SK-N-SH (cell line): ENCODE measurements at regions not wholly inside any gene's neighbourhood (a gene's known extent, or its start where the extent isn't known, plus 50 kb on each side); places are given as distances from the start of the nearest gene placed in this dataset.

Experiments used
- CTCF ChIA-PET: fragments of 300-600, 350-600 bp; formaldehyde crosslinking; extraction: SDS; loops from one replicate; lab custom pipeline; 2021; lab: Yijun Ruan, JAX
- POLR2A ChIA-PET: fragments of 350-600 bp; sonication (Branson Sonifier 250); formaldehyde crosslinking; extraction: SDS; loops from one replicate; lab custom pipeline; 2020; ENCODE audit warnings: antibody characterized with exemption, inconsistent platforms; lab: Yijun Ruan, JAX
- DNase-seq: peaks from one replicate; pipeline ENCODE4 v3.0.0; 2012
- H2AFZ ChIP-seq: fragments of 200-600 bp; sonication (generic); 2 replicates; pipeline ENCODE4 v1.8.1; 2016; ENCODE audit warnings: antibody characterized with exemption, mild to moderate bottlenecking, low read depth
- H3F3A ChIP-seq: fragments of 200-600 bp; sonication (generic); replicated peaks from 2 replicates; pipeline ENCODE3; 2016; ENCODE audit warnings: antibody characterized with exemption, mild to moderate bottlenecking; ENCODE audit not compliant: insufficient read depth
- H3K27ac ChIP-seq, 2 experiments: fragments of 200-500 bp in 1 of 2; fragments of 200-600 bp in 1 of 2; sonication (Bioruptor generic) in 1 of 2; sonication (generic), shearing (Covaris generic) in 1 of 2; 2 replicates each; pipeline versions ENCODE4 v1.5.1 to v1.6.1; 2014 to 2016; ENCODE audit warnings: low read depth in 2 of 2, inconsistent platforms in 1 of 2, low read length in 1 of 2, mild to moderate bottlenecking in 1 of 2, mixed read lengths in 1 of 2
- H3K27me3 ChIP-seq: fragments of 200-600 bp; sonication (generic), shearing (Covaris generic); 2 replicates; pipeline ENCODE4 v1.6.1; 2016; ENCODE audit warnings: mixed run types; ENCODE audit not compliant: insufficient read depth
- H3K36me3 ChIP-seq, 2 experiments: fragments of 200-500 bp in 1 of 2; fragments of 200-600 bp in 1 of 2; sonication (Bioruptor generic) in 1 of 2; sonication (generic) in 1 of 2; replicated peaks in 1 of 2; 2 replicates each; pipeline versions ENCODE3 to v1.5.1; 2014 to 2016; ENCODE audit warnings: low read length in 1 of 2, mild to moderate bottlenecking in 1 of 2; ENCODE audit not compliant: insufficient read depth in 2 of 2, control insufficient read depth in 1 of 2
- H3K4me1 ChIP-seq, 2 experiments: fragments of 200-500 bp in 1 of 2; fragments of 200-600 bp in 1 of 2; sonication (Bioruptor generic) in 1 of 2; sonication (generic), shearing (Covaris generic) in 1 of 2; 2 replicates each; pipeline versions ENCODE4 v1.5.1 to v1.6.1; 2014 to 2016; ENCODE audit warnings: low read depth in 1 of 2, low read length in 1 of 2, mixed run types in 1 of 2; ENCODE audit not compliant: insufficient read depth in 2 of 2, control insufficient read depth in 1 of 2
- H3K4me2 ChIP-seq: fragments of 200-600 bp; sonication (generic), shearing (Covaris generic); 2 replicates; pipeline ENCODE4 v1.6.1; 2017; ENCODE audit warnings: mixed run types
- H3K4me3 ChIP-seq, 2 experiments: fragments of 200-500 bp in 1 of 2; fragments of 200-600 bp in 1 of 2; sonication (Bioruptor generic) in 1 of 2; sonication (generic), shearing (Covaris generic) in 1 of 2; 2 replicates each; pipeline versions ENCODE4 v1.5.1 to v1.8.1; 2014 to 2016; ENCODE audit warnings: low read depth in 2 of 2, inconsistent platforms in 1 of 2, low read length in 1 of 2, mild to moderate bottlenecking in 1 of 2, mixed read lengths in 1 of 2, moderate library complexity in 1 of 2
- H3K79me2 ChIP-seq: fragments of 200-600 bp; sonication (generic); 2 replicates; pipeline ENCODE4 v1.8.1; 2017; ENCODE audit warnings: mild to moderate bottlenecking; ENCODE audit not compliant: insufficient read depth
- H3K9ac ChIP-seq: fragments of 200-600 bp; sonication (generic); 2 replicates; pipeline ENCODE4 v1.6.1; 2017; ENCODE audit warnings: mixed run types
- H3K9me2 ChIP-seq: fragments of 200-600 bp; sonication (generic); 2 replicates; pipeline ENCODE4 v1.6.1; 2017; ENCODE audit warnings: mixed run types
- H3K9me3 ChIP-seq: fragments of 200-600 bp; sonication (generic); 2 replicates; pipeline ENCODE4 v1.6.1; 2017; ENCODE audit warnings: mixed run types, mild to moderate bottlenecking, moderate library complexity
- H4K20me1 ChIP-seq: fragments of 200-600 bp; sonication (generic); 2 replicates; pipeline ENCODE4 v1.6.1; 2017; ENCODE audit warnings: mild to moderate bottlenecking, mixed run types; ENCODE audit not compliant: insufficient read depth
- ELF1 ChIP-seq: IDR thresholded peaks from 2 replicates; pipeline ENCODE4 v1.4.0; 2012
- EP300 ChIP-seq, 2 experiments: IDR thresholded peaks; 2 replicates each; pipeline versions ENCODE4 v1.4.0 to v1.6.1; 2012; ENCODE audit warnings: borderline replicate concordance in 1 of 2, low read depth in 1 of 2, low read length in 1 of 2
- EZH2phosphoT487 ChIP-seq: fragments of 200-600 bp; sonication (generic); IDR thresholded peaks from 2 replicates; pipeline ENCODE4 v1.6.1; 2017; ENCODE audit warnings: low read depth, mixed run types, mild to moderate bottlenecking, antibody characterized with exemption, moderate library complexity, borderline replicate concordance
- FOSL2 ChIP-seq: IDR thresholded peaks from 2 replicates; pipeline ENCODE4 v1.4.0; 2012; ENCODE audit warnings: low read depth, mild to moderate bottlenecking, moderate library complexity, borderline replicate concordance
- FOXM1 ChIP-seq: IDR thresholded peaks from 2 replicates; pipeline ENCODE4 v1.4.0; 2012; ENCODE audit warnings: low read depth, mild to moderate bottlenecking
- GATA2 ChIP-seq: sonication (generic); formaldehyde crosslinking; IDR thresholded peaks from 2 replicates; pipeline ENCODE4 v1.5.0; 2020; ENCODE audit warnings: mild to moderate bottlenecking, missing genetic modification reagents
- JUND ChIP-seq: IDR thresholded peaks from 2 replicates; pipeline ENCODE4 v1.4.0; 2012
- MEF2A ChIP-seq: IDR thresholded peaks from 2 replicates; pipeline ENCODE4 v1.4.0; 2012; ENCODE audit warnings: low read depth, borderline replicate concordance
- MXI1 ChIP-seq: IDR thresholded peaks from 2 replicates; pipeline ENCODE4 v1.6.1; 2012; ENCODE audit warnings: mild to moderate bottlenecking, low read depth, low read length, improper control_type of control experiment
- POLR2AphosphoS5 ChIP-seq: IDR thresholded peaks from 2 replicates; pipeline ENCODE4 v1.6.1; 2012; ENCODE audit warnings: low read depth, low read length
- RCOR1 ChIP-seq: fragments of 150-350 bp; IDR thresholded peaks from 2 replicates; pipeline ENCODE4 v1.6.1; 2017; ENCODE audit warnings: antibody characterized with exemption, low read length
- SIN3A ChIP-seq: IDR thresholded peaks from 2 replicates; pipeline ENCODE4 v1.6.1; 2012; ENCODE audit warnings: low read depth, mild to moderate bottlenecking, low read length, moderate library complexity, borderline replicate concordance
- SMC3 ChIP-seq: IDR thresholded peaks from 2 replicates; pipeline ENCODE4 v1.6.1; 2012; ENCODE audit warnings: low read depth, low read length, improper control_type of control experiment
- TCF12 ChIP-seq: IDR thresholded peaks from 2 replicates; pipeline ENCODE4 v1.4.0; 2012
- ZBTB33 ChIP-seq: IDR thresholded peaks from 2 replicates; pipeline ENCODE4 v1.4.0; 2012; ENCODE audit warnings: low read depth, borderline replicate concordance
- WGBS: methylation state at CpG from one replicate; pipeline ENCODE4 v1.1.6; 2017; ENCODE audit warnings: low lambda C conversion rate; 5-methylcytosine and 5-hydroxymethylcytosine counted together
- TF ChIP-seq, protein P1 (sequence below): fragments of 200-600 bp; sonication (generic); IDR thresholded peaks from 2 replicates; pipeline ENCODE4 v1.6.1; 2017; ENCODE audit warnings: antibody characterized with exemption, mild to moderate bottlenecking, moderate library complexity

GRCh38 chr22:27089264-27089663 is 431.9 kb downstream of the MIAT start:
- H3K27me3 ChIP-seq: no peaks in the 10 kb centered on the region; the same call in 1 of the 2 replicates
- H3K9me2 ChIP-seq: no peaks in the 10 kb centered on the region
- H3F3A ChIP-seq: peaks cover 4% of the 10 kb centered on the region
- no peak overlapping the region for H3K4me3 ChIP-seq
- no peak overlapping the region for H3K9ac ChIP-seq
- H3K4me1 ChIP-seq: peaks cover 0 to 3% of the 10 kb centered on the region in 2 experiments; a peak in 1 of 4 replicates
- peak; percentile 49 for DNase-seq
- no peaks in the 10 kb centered on the region for H3K9me3 ChIP-seq
- H4K20me1 ChIP-seq: no peaks in the 10 kb centered on the region
- ChIA-PET POLR2A (no interaction called here), CTCF (interaction anchor here (0.8 to 1.5 kb wide), 4 partner anchors 11 to 330 kb away, joined by 3 read pairs; no protein-coding TSS in a partner anchor)
- 4% methylated on average over 3 of the region's 3 CpGs for WGBS
- no peaks in the 10 kb centered on the region for H3K79me2 ChIP-seq
- H2AFZ ChIP-seq: no peak overlapping the region
- no peaks in the 10 kb centered on the region for H3K36me3 ChIP-seq
- no peak for TF ChIP-seq FOXM1
- TF ChIP-seq EP300 (IDR thresholded peaks at IDR 0.05; ENCODE audit: borderline replicate concordance in 1 of 2, low read depth in 1 of 2, low read length in 1 of 2): peak in 1 of 2 experiments; percentile 69; a peak in 2 of 4 replicates
- TF ChIP-seq RCOR1: peak; percentile 56; the same call in 1 of the 2 replicates
- H3K4me2 ChIP-seq: no peak overlapping the region
- no peak overlapping the region for H3K27ac ChIP-seq

- WGBS: 59% methylated on average over 10 of the region's 17 CpGs
- no peaks in the 10 kb centered on the region for H3K36me3 ChIP-seq
Observed at GRCh38 chr22:27090611-27091011, 433.2 kb downstream of the MIAT start.

More at GRCh38 chr22:27090611-27091011, 433.2 kb downstream of the MIAT start:
- no peak overlapping the region for H3K27ac ChIP-seq
- TF ChIP-seq JUND (no peak), FOSL2 (no peak), SMC3 (no peak), EZH2phosphoT487 (no peak), SIN3A (no peak), ZBTB33 (no peak), TCF12 (no peak), MXI1 (no peak), POLR2AphosphoS5 (no peak), MEF2A (no peak), GATA2 (no peak), ELF1 (no peak), RCOR1 (no peak)
- TF ChIP-seq, protein P1, sequence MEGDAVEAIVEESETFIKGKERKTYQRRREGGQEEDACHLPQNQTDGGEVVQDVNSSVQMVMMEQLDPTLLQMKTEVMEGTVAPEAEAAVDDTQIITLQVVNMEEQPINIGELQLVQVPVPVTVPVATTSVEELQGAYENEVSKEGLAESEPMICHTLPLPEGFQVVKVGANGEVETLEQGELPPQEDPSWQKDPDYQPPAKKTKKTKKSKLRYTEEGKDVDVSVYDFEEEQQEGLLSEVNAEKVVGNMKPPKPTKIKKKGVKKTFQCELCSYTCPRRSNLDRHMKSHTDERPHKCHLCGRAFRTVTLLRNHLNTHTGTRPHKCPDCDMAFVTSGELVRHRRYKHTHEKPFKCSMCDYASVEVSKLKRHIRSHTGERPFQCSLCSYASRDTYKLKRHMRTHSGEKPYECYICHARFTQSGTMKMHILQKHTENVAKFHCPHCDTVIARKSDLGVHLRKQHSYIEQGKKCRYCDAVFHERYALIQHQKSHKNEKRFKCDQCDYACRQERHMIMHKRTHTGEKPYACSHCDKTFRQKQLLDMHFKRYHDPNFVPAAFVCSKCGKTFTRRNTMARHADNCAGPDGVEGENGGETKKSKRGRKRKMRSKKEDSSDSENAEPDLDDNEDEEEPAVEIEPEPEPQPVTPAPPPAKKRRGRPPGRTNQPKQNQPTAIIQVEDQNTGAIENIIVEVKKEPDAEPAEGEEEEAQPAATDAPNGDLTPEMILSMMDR: no peak
- TF ChIP-seq, all 33 proteins: peak for 0
- Histone ChIP-seq H4K20me1 (no peaks in the 10 kb centered on the region), H3K9me2 (no peaks in the 10 kb centered on the region), H3K27me3 (no peaks in the 10 kb centered on the region; the same call in 1 of the 2 replicates), H3F3A (peaks cover 4% of the 10 kb centered on the region), H3K79me2 (no peaks in the 10 kb centered on the region), H3K9me3 (no peaks in the 10 kb centered on the region), H3K9ac (no peak overlapping the region), H3K4me1 (peaks cover 0 to 3% of the 10 kb centered on the region in 2 experiments; a peak in 1 of 4 replicates), H3K4me2 (no peak overlapping the region), H3K4me3 (no peak overlapping the region), H2AFZ (no peak overlapping the region)
- no peak for DNase-seq
- ChIA-PET POLR2A (no interaction called here), CTCF (no interaction called here)
